Right cardiac atrium (tissue), 5 donors: ENCODE measurements at regions not wholly inside any gene's neighbourhood (a gene's known extent, or its start where the extent isn't known, plus 50 kb on each side); places are given as distances from the start of the nearest gene placed in this dataset.

Experiments used
- ATAC-seq, 2 donors: fragments of 200-7000 bp; cut with Tn5 transposase; one replicate each; pipeline versions ENCODE4 v1.8.0 to v1.9.1; 2020; ENCODE audit warnings: moderate library complexity in 2 of 2, mild to moderate bottlenecking in 1 of 2
- DNase-seq, 3 donors: peaks; one replicate each; pipeline ENCODE4 v3.0.0-alpha.2; 2020
- H3K27ac ChIP-seq: one replicate; pipeline ENCODE4 v1.5.1; 2013; ENCODE audit warnings: mild to moderate bottlenecking, low read length, control low read depth, moderate library complexity
- H3K27me3 ChIP-seq: one replicate; pipeline ENCODE4 v1.6.1; 2013; ENCODE audit not compliant: control insufficient read depth, insufficient read depth
- H3K4me1 ChIP-seq: one replicate; pipeline ENCODE4 v1.6.1; 2013; ENCODE audit warnings: low read length; ENCODE audit not compliant: control insufficient read depth, insufficient read depth
- H3K4me3 ChIP-seq: one replicate; pipeline ENCODE4 v1.5.1; 2013; ENCODE audit warnings: low read length, control low read depth
- H3K9me3 ChIP-seq: one replicate; pipeline ENCODE4 v1.6.1; 2013; ENCODE audit warnings: low read length; ENCODE audit not compliant: control insufficient read depth
- WGBS: extraction: QIAGEN DNeasy Blood & Tissue Kit; methylation state at CpG from one replicate; pipeline ENCODE4 v1.1.7; 2013; 5-methylcytosine and 5-hydroxymethylcytosine counted together
- intact Hi-C, 4 donors: fragments of 100-400 bp; cut with DNase I; formaldehyde crosslinking; loops; one replicate each; pipeline versions ENCODE4 v1.11.0 to v1.14.0; 2022 to 2023
- donor health status: healthy with polysubstance abuse.
- donor health status: DM: no; HTN: yes; CAD: no.
- donor health status: DM: no; HTN: no; CAD: no.
- donor health status: DM: no; HTN: yes; CAD: no; lungs with severe emphysema.
- donor health status: DM: yes; HTN: yes; CAD: no.

- ATAC-seq (no peak), DNase-seq (no peak)
- H3K9me3 ChIP-seq = no peaks in the 10 kb centered on the region
- H3K27ac ChIP-seq = no peak overlapping the region
- WGBS = 87% methylated on average over 2 of the region's 2 CpGs
- intact Hi-C loops = no loop called here
- H3K4me1 ChIP-seq = no peaks in the 10 kb centered on the region
- no peaks in the 10 kb centered on the region for H3K27me3 ChIP-seq
- H3K4me3 ChIP-seq = no peak overlapping the region
Observed at GRCh38 chr3:113096188-113096892, 105.6 kb downstream of the GTPBP8 start.

DNA sequence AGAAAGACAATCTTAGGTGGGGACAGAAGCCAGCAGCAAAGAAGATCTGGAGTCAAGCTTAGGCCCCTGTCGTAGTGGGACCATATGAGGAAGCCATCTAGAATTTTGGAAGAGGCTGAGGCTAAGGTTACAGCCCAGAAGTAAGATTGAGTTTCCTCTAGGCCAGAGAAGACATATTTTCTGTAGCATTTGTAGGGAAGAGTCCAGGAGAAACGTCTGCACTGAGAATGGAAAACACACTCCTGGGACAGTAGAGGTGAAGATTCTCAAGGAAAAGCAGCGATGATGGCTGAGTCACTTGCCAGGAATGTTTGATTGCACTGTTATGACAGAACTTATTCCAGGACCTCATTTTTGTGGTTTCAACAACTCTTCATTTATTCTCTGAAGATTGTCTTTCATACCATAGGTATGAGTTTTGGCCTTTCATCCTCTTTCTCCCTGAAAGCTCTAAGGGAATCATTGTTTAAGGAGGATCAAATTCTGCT is 107.2 kb downstream of the GTPBP8 start:
- no peaks in the 10 kb centered on the region for H3K9me3 ChIP-seq
- intact Hi-C loops = no loop called here
- DNase-seq (no peak), ATAC-seq (no peak)
- no peaks in the 10 kb centered on the region for H3K4me1 ChIP-seq
- H3K4me3 ChIP-seq = no peak overlapping the region
- H3K27ac ChIP-seq = no peak overlapping the region
- no peaks in the 10 kb centered on the region for H3K27me3 ChIP-seq
- 81% methylated on average over 3 of the region's 3 CpGs for WGBS

DNA sequence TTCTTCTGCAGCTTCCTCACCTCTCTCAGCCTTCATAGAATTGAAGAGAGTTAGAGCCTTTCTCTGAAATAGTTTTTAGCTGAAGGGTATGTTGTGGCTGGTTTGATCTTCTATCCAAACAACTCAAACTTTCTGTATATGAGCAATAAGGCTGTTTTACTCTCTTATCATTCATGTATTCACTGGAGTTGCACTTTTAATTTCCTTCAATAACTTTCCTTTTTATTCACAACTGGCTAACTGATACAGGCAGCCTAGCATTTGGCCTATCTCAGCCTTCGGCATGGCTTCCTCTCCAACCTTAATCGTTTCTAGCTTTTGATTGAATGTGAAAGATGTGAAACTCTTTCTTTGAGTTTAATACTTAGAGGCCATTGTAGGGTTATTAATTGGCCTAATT is 109.3 kb downstream of the GTPBP8 start:
- 93% methylated on average over 2 of the region's 2 CpGs for WGBS
- Histone ChIP-seq H3K4me3 (no peak overlapping the region), H3K27ac (no peak overlapping the region), H3K27me3 (no peaks in the 10 kb centered on the region), H3K4me1 (no peaks in the 10 kb centered on the region), H3K9me3 (no peaks in the 10 kb centered on the region)
- DNase-seq (no peak), ATAC-seq (no peak)
- intact Hi-C loops = no loop called here

DNA sequence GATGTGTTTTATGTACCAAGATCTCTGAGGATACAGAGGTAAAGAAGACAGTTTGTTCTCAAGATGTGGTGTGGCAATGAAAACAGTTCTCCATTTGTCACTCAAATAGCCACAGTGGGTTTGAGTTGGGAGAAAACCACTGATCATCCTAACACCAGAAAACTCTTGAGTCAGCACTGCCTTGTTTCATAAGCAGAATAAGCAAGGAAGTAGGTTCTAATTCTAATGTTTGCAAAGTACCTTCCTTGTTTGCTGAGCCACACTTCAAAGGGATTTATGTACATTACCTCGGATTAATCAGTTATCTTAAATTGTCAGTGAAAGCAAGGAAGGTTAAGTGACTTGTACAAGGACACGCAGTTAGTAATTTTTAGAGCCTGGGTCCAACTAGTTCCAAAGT is 107.8 kb upstream of the BOC start:
- H3K4me3 ChIP-seq = no peak overlapping the region
- intact Hi-C loops = no loop called here
- 80% methylated on average over 2 of the region's 2 CpGs for WGBS
- ATAC-seq = no peak
- no peaks in the 10 kb centered on the region for H3K27me3 ChIP-seq
- H3K27ac ChIP-seq = no peak overlapping the region
- no peak for DNase-seq
- no peaks in the 10 kb centered on the region for H3K9me3 ChIP-seq
- no peaks in the 10 kb centered on the region for H3K4me1 ChIP-seq

GRCh38 chr3:113104357-113105092 is 106.8 kb upstream of the BOC start:
- Histone ChIP-seq H3K4me3 (no peak overlapping the region), H3K27me3 (no peaks in the 10 kb centered on the region), H3K27ac (no peak overlapping the region), H3K4me1 (no peaks in the 10 kb centered on the region), H3K9me3 (no peaks in the 10 kb centered on the region)
- ATAC-seq (no peak), DNase-seq (no peak)
- WGBS = 73% methylated on average over 11 of the region's 11 CpGs
- intact Hi-C loops = no loop called here

DNA sequence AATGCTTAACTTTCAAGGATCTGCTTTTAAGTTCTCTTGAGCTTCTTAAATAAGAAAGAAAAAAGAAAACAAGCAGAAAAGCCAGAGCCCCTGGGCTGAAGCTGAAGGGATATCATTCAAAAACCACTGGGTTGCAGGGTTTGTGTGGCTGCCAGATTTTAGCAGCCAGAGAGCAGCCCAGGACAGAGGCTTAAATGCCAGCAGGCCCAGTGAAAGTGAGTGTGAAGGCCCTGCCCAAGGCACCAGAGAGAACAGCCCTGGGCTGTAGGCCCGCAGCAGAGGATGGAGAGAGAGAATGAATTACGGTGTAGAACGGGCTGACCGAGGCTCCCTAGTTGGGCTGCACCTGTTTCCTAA is 106.3 kb upstream of the BOC start:
- peak; percentile 75 to 81 for ATAC-seq
- Histone ChIP-seq H3K27me3 (no peaks in the 10 kb centered on the region), H3K4me3 (no peak overlapping the region), H3K27ac (no peak overlapping the region), H3K9me3 (no peaks in the 10 kb centered on the region), H3K4me1 (no peaks in the 10 kb centered on the region)
- DNase-seq = peak in 2 of 3 donors; percentile 18 to 67
- intact Hi-C loops = no loop called here
- 42% methylated on average over 4 of the region's 4 CpGs for WGBS

- DNase-seq (no peak), ATAC-seq (no peak)
- H3K4me3 ChIP-seq = no peak overlapping the region
- H3K27me3 ChIP-seq = no peaks in the 10 kb centered on the region
- 88% methylated on average over 4 of the region's 4 CpGs for WGBS
- intact Hi-C loops = no loop called here
- no peaks in the 10 kb centered on the region for H3K4me1 ChIP-seq
- no peak overlapping the region for H3K27ac ChIP-seq
- no peaks in the 10 kb centered on the region for H3K9me3 ChIP-seq
Observed at GRCh38 chr3:113105966-113106660, 105.2 kb upstream of the BOC start.

DNA sequence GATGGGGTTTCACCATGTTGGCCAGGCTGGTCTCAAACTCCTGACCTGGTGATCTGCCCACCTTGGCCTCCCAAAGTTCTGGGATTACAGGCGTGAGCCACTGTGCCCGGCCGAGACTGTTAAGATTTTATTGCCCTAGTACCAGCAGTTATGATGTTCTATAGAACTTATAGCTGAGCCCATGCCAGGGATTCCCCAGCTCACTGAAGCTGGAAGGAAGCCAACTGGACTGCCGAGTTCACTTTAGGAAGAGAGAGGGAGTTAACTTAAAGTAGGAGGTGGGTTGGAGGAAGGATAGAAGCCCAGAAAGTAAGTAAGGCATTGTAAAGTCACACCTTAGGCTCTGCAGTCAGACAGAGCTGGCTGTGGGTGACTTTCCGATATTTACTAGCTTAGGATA is 101.1 kb upstream of the BOC start:
- H3K4me3 ChIP-seq = no peak overlapping the region
- 67% methylated on average over 5 of the region's 5 CpGs for WGBS
- no peaks in the 10 kb centered on the region for H3K9me3 ChIP-seq
- no peak overlapping the region for H3K27ac ChIP-seq
- H3K4me1 ChIP-seq = no peaks in the 10 kb centered on the region
- H3K27me3 ChIP-seq = no peaks in the 10 kb centered on the region
- intact Hi-C loops = no loop called here
- no peak for DNase-seq
- ATAC-seq = no peak

GRCh38 chr3:113111011-113111707 is 100.2 kb upstream of the BOC start:
- 65% methylated on average over 5 of the region's 5 CpGs for WGBS
- Histone ChIP-seq H3K9me3 (no peaks in the 10 kb centered on the region), H3K27ac (no peak overlapping the region), H3K27me3 (no peaks in the 10 kb centered on the region), H3K4me3 (no peak overlapping the region), H3K4me1 (no peaks in the 10 kb centered on the region)
- ATAC-seq (no peak), DNase-seq (no peak)
- intact Hi-C loops = no loop called here

GRCh38 chr3:113113361-113113760 is 98.0 kb upstream of the BOC start:
- H3K4me1 ChIP-seq = peaks cover 3% of the 10 kb centered on the region
- ATAC-seq = no peak
- intact Hi-C loops = no loop called here
- H3K4me3 ChIP-seq = no peak overlapping the region
- no peaks in the 10 kb centered on the region for H3K9me3 ChIP-seq
- H3K27me3 ChIP-seq = no peaks in the 10 kb centered on the region
- DNase-seq = no peak
- H3K27ac ChIP-seq = no peak overlapping the region
